ENCODE measurements at regions not wholly inside any gene's neighbourhood (a gene's known extent, or its start where the extent isn't known, plus 50 kb on each side); places are given as distances from the start of the nearest gene placed in this dataset.

- Mint-ChIP-seq H3K27ac (no peak overlapping the region), H3K4me3 (no peak overlapping the region), H3K27me3 (no peaks in the 10 kb centered on the region), H3K36me3 (peaks cover 2% of the 10 kb centered on the region), H3K9me3 (no peaks in the 10 kb centered on the region), H3K4me1 (peaks cover 7 to 26% (median 25%) of the 10 kb centered on the region in 3 donors)
Measured at GRCh38 chr18:56316727-56317126, 321.7 kb downstream of the TXNL1 start.

- peaks cover 5 to 14% (median 13%) of the 10 kb centered on the region in 3 donors for H3K4me1 Mint-ChIP-seq
- H3K4me3 Mint-ChIP-seq, result no peak overlapping the region
- no peaks in the 10 kb centered on the region for H3K9me3 Mint-ChIP-seq
- H3K36me3 Mint-ChIP-seq, result peaks cover 2% of the 10 kb centered on the region
- no peak overlapping the region for H3K27ac Mint-ChIP-seq
- H3K27me3 Mint-ChIP-seq, result no peaks in the 10 kb centered on the region
Measured at GRCh38 chr18:56315363-56315762, 323.0 kb downstream of the TXNL1 start.

- H3K36me3 Mint-ChIP-seq, result no peaks in the 10 kb centered on the region
- peaks cover 0 to 8% (median 7%) of the 10 kb centered on the region in 3 donors for H3K4me1 Mint-ChIP-seq
- no peaks in the 10 kb centered on the region for H3K9me3 Mint-ChIP-seq
- H3K4me3 Mint-ChIP-seq, result no peak overlapping the region
- H3K27ac Mint-ChIP-seq, result no peak overlapping the region
- H3K27me3 Mint-ChIP-seq, result no peaks in the 10 kb centered on the region
Measured at GRCh38 chr18:56314396-56314795, 324.0 kb downstream of the TXNL1 start.

- Mint-ChIP-seq H3K27ac (no peak overlapping the region), H3K4me1 (peaks cover 0 to 10% (median 6%) of the 10 kb centered on the region in 3 donors), H3K36me3 (no peaks in the 10 kb centered on the region), H3K9me3 (no peaks in the 10 kb centered on the region), H3K27me3 (no peaks in the 10 kb centered on the region), H3K4me3 (no peak overlapping the region)
Measured at GRCh38 chr18:56312551-56313335, 325.6 kb downstream of the TXNL1 start.

- Mint-ChIP-seq H3K36me3 (no peaks in the 10 kb centered on the region), H3K4me3 (peak overlapping the region in 1 of 4 donors; percentile 50), H3K27ac (no peak overlapping the region), H3K27me3 (no peaks in the 10 kb centered on the region), H3K4me1 (peaks cover 0 to 8% (median 6%) of the 10 kb centered on the region in 3 donors), H3K9me3 (no peaks in the 10 kb centered on the region)
Measured at GRCh38 chr18:56309104-56309503, 329.3 kb downstream of the TXNL1 start.

- no peaks in the 10 kb centered on the region for H3K27me3 Mint-ChIP-seq
Measured at GRCh38 chr18:56307354-56308170, 330.8 kb downstream of the TXNL1 start.

GRCh38 chr18:56306797-56307196 lies 331.6 kb downstream of the TXNL1 start:
- H3K27ac Mint-ChIP-seq, result no peak overlapping the region
- H3K4me3 Mint-ChIP-seq, result no peak overlapping the region

More at GRCh38 chr18:56307354-56308170, 330.8 kb downstream of the TXNL1 start:
- H3K4me1 Mint-ChIP-seq, result peaks cover 0 to 8% (median 6%) of the 10 kb centered on the region in 3 donors
- H3K36me3 Mint-ChIP-seq, result no peaks in the 10 kb centered on the region
- H3K4me3 Mint-ChIP-seq, result no peak overlapping the region
- no peak overlapping the region for H3K27ac Mint-ChIP-seq
- no peaks in the 10 kb centered on the region for H3K9me3 Mint-ChIP-seq

GRCh38 chr18:56305583-56305982 lies 332.8 kb downstream of the TXNL1 start:
- no peaks in the 10 kb centered on the region for H3K9me3 Mint-ChIP-seq
- H3K36me3 Mint-ChIP-seq, result no peaks in the 10 kb centered on the region
- H3K27ac Mint-ChIP-seq, result no peak overlapping the region
- peaks cover 0 to 8% (median 6%) of the 10 kb centered on the region in 3 donors for H3K4me1 Mint-ChIP-seq
- H3K27me3 Mint-ChIP-seq, result no peaks in the 10 kb centered on the region
- no peak overlapping the region for H3K4me3 Mint-ChIP-seq

More at GRCh38 chr18:56306797-56307196, 331.6 kb downstream of the TXNL1 start:
- no peaks in the 10 kb centered on the region for H3K9me3 Mint-ChIP-seq
- no peaks in the 10 kb centered on the region for H3K27me3 Mint-ChIP-seq
- no peaks in the 10 kb centered on the region for H3K36me3 Mint-ChIP-seq
- peaks cover 0 to 8% (median 6%) of the 10 kb centered on the region in 3 donors for H3K4me1 Mint-ChIP-seq

GRCh38 chr18:56302156-56302555 lies 336.2 kb downstream of the TXNL1 start:
- Mint-ChIP-seq H3K9me3 (no peaks in the 10 kb centered on the region), H3K4me3 (no peak overlapping the region), H3K36me3 (no peaks in the 10 kb centered on the region), H3K27me3 (no peaks in the 10 kb centered on the region), H3K4me1 (no peaks in the 10 kb centered on the region), H3K27ac (no peak overlapping the region)

- Mint-ChIP-seq H3K36me3 (peaks cover 2% of the 10 kb centered on the region), H3K27ac (no peak overlapping the region), H3K4me1 (peaks cover 3 to 9% (median 3%) of the 10 kb centered on the region in 3 donors), H3K4me3 (no peak overlapping the region), H3K27me3 (no peaks in the 10 kb centered on the region), H3K9me3 (no peaks in the 10 kb centered on the region)
Measured at GRCh38 chr18:56299740-56300139, 338.7 kb downstream of the TXNL1 start.

- peaks cover 2% of the 10 kb centered on the region for H3K36me3 Mint-ChIP-seq
- H3K4me3 Mint-ChIP-seq, result no peak overlapping the region
- peaks cover 6 to 13% (median 6%) of the 10 kb centered on the region in 3 donors for H3K4me1 Mint-ChIP-seq
- peak overlapping the region in 1 of 3 donors; percentile 64 for H3K27ac Mint-ChIP-seq
- H3K9me3 Mint-ChIP-seq, result no peaks in the 10 kb centered on the region
- no peaks in the 10 kb centered on the region for H3K27me3 Mint-ChIP-seq
Measured at GRCh38 chr18:56298935-56299334, 339.5 kb downstream of the TXNL1 start.

- H3K27me3 Mint-ChIP-seq, result no peaks in the 10 kb centered on the region
- peaks cover 5% of the 10 kb centered on the region for H3K36me3 Mint-ChIP-seq
- H3K4me3 Mint-ChIP-seq, result no peak overlapping the region
- H3K9me3 Mint-ChIP-seq, result peaks cover 0 to 4% (median 0%) of the 10 kb centered on the region in 3 donors
- no peak overlapping the region for H3K27ac Mint-ChIP-seq
- peaks cover 6 to 13% (median 6%) of the 10 kb centered on the region in 3 donors for H3K4me1 Mint-ChIP-seq
Measured at GRCh38 chr18:56296381-56296780, 342.0 kb downstream of the TXNL1 start.

- no peaks in the 10 kb centered on the region for H3K27me3 Mint-ChIP-seq
- peak overlapping the region in 3 of 4 donors; percentile 49 to 72 (median 70) for H3K4me3 Mint-ChIP-seq
- peaks cover 6 to 16% (median 6%) of the 10 kb centered on the region in 3 donors for H3K4me1 Mint-ChIP-seq
- H3K36me3 Mint-ChIP-seq, result peaks cover 5% of the 10 kb centered on the region
- H3K9me3 Mint-ChIP-seq, result peaks cover 0 to 4% (median 0%) of the 10 kb centered on the region in 3 donors
- peak overlapping the region in 1 of 3 donors; percentile 15 for H3K27ac Mint-ChIP-seq
Measured at GRCh38 chr18:56294484-56295183, 343.8 kb downstream of the TXNL1 start.

GRCh38 chr18:56291294-56291693 lies 347.1 kb downstream of the TXNL1 start:
- Mint-ChIP-seq H3K4me1 (peaks cover 6 to 18% (median 6%) of the 10 kb centered on the region in 3 donors), H3K4me3 (no peak overlapping the region), H3K36me3 (peaks cover 3% of the 10 kb centered on the region), H3K27ac (no peak overlapping the region), H3K27me3 (peaks cover 2% of the 10 kb centered on the region), H3K9me3 (peaks cover 0 to 4% (median 0%) of the 10 kb centered on the region in 3 donors)

- H3K27ac Mint-ChIP-seq, result no peak overlapping the region
- peaks cover 2% of the 10 kb centered on the region for H3K27me3 Mint-ChIP-seq
- peaks cover 3% of the 10 kb centered on the region for H3K36me3 Mint-ChIP-seq
- H3K4me1 Mint-ChIP-seq, result peaks cover 0 to 5% (median 0%) of the 10 kb centered on the region in 3 donors
- H3K4me3 Mint-ChIP-seq, result no peak overlapping the region
- peaks cover 0 to 4% (median 0%) of the 10 kb centered on the region in 3 donors for H3K9me3 Mint-ChIP-seq
Measured at GRCh38 chr18:56289381-56289780, 349.0 kb downstream of the TXNL1 start.

All from IgD-negative memory B cell (primary cell).